ENCODE measurements at regions not wholly inside any gene's neighbourhood (a gene's known extent, or its start where the extent isn't known, plus 50 kb on each side); places are given as distances from the start of the nearest gene placed in this dataset.

DNA sequence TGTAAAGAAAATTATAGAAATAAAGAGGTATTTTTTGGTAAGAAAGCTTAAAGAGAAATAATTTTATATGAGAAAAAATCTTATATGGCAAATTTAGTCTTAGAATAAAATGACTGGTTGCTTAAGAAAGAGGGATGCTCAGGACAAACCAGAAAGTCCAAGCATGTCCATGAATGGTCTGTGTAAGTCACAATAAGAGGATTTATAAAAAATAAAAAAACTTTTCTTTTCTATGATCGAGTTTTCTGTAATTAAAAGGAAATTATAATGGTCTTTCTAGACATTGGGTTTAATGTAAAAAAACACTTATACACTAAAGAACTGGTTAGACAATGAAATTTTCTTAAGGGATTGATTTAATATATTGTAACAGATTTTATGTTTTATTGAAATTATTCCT is 819.6 kb downstream of the TBC1D22A start:
- DNase-seq, result no peak

DNA sequence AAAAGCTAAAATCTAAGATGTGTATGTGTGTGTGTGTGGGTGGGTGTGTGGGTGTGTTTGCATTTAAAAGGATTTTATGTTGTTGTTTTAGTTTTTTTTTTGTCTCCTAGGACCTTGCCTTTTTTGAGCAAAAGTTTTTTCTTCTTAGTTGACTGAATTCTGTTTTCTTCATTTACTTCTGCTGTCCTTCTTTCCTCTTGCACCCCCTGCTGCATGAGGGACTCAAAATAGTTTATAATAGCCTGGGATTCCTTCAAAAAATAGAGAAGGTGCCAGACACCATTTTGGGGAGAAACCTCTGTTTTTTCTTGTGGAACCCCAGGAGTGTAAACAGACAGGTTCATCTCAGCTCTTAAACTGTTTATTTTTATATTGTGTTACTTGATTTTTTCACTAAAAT is 817.7 kb downstream of the TBC1D22A start:
- DNase-seq, result no peak

DNA sequence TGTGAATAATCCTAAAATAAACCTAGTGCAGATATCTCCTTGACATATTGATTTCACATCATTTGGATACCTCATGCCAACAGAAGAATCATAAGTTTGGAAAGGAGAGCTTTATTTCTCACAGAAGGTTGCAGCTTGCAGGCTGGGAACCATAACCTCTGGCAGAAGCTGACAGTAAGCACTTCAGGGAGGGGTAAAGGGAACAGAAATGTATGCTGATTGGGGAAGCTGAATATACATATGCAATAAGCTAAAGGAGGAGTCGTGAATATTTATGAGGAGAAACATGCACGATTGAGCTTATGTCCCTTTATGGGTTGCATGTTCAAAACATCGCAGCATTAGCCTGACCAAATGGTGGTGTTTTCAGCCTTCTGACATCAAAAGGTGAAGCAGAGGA is 814.5 kb downstream of the TBC1D22A start:
- no peak for DNase-seq

DNA sequence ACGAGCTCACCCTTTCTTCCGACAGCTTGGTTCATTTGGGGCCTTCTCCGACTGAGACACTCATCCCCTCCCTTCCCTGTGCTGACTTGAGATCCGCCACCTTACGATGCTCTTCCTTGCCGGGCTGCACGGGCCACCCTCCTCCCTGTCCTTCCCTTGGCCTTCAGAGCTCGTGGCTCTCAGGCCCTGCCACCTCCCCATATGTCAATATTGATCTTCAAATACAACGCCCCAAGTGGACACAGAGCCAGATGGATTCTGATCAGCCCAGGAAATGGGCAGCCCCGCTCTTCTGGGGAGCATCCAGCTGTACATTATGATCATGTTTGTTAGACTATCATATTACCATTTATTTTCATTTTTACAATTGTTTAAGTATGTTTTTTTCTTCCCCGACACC is 812.8 kb downstream of the TBC1D22A start:
- no peak for DNase-seq

DNA sequence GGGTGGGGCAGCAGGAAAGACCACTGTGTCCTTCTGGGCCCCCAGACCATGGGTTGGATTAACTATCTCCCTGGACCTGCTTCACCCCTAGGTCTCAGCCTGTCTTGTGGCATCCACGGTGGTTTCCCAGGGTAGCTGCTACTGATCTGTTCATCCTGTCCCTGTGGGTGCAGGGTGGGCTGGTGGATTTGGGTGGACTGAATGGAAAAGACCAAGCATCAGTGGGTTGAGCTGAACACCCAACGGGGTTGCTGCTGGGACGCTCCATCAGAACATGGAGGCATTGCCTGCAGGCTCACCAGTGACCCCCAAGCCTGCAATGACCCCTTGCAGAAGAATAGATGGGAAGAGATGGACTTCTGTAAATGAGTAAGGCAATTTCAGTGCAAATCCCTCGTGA is 812.1 kb downstream of the TBC1D22A start:
- DNase-seq, result no peak

DNA sequence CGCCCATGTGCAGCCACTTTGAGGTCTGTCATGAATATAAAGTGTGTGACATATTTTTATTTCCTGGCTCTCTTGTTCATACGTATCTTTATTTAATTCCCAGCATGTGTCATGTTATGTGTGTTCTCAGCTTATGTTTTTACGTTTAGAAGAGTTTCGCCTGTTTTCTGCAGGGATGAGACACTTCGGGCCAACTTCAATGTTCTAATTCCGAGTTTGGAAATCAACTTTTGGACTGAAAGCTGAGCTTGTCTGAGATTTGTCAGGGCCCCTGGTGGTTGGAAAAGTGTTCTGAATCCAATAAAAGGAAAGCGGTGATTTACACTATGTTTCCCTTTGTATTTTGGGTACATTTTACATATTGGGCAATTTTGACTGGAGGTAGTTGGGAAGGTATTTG is 810.7 kb downstream of the TBC1D22A start:
- no peak for DNase-seq

DNA sequence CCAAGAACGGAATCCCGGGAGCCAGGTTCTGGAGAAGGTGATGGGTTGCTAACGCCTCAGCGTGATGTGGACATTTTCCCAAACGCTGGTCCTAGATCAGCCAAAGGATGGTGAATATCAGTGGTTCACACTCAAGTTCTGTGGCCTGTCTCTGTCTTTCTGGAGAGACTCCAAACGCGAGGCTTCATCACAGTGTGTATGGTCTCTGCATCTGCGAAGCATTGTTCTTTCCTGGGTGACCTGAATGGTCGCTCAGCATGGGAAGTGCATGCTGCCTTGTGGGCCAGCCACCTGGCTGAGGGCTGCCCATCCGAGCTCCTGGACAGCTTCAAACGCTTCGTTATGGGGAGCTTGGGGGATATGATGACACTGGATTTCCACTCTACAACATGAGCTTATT is 810.0 kb downstream of the TBC1D22A start:
- no peak for DNase-seq

DNA sequence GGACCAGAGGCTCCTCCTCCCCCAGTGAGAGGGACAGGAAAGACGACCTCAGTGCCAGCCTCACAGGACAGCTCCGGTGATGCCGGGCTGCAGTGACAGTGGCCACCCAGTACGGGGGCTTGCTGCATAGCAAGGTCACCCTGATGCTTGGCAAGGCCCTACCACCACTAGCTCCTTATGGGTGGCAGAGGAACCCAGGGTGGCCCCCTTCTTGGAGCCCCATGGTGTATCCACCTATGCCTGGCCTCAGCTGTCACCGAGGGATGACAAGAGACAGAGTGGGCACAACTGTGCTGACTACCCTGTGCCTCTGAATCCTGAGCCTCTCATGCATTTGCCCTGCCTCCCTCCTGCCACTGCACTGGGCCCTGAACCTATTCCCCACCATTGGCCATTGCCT is 809.2 kb downstream of the TBC1D22A start:
- DNase-seq, result no peak

DNA sequence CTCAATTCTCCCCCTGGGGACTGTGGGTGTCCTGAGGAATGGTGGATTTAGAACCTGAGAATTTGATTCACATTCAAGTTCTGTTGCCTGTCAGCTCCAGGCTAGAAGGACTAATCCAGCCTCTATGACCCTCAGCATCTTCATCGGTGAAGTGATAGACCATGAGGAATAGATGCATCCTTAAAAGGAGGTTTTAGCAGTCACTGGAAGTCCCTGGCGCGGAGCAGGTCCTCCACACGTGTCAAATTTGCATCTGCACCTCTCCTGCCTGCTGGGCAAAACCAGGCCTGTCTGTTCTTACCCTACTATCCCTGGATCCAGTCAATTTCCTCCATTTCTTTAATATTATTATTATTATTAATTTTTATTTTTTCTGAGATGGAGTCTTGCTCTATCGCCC is 808.4 kb downstream of the TBC1D22A start:
- DNase-seq, result no peak

DNA sequence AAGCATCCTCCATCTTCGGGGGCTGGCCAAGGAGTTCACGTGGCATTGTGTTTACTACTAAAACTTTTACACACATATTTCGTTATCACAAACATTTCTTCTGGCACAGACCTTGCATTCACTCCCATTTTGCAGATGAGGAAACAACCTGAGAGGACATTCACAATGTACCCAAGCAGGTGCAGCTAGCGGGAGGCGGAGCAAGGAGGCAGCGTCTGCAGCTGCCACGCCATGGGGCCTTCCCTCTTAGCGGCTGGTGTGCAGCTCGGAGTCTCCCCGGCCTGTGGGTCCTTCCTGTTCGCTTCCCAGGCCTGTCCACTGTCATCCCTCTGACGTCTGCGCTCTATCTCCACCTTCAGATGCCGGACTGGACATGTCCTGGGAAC is 807.8 kb downstream of the TBC1D22A start:
- no peak for DNase-seq

DNA sequence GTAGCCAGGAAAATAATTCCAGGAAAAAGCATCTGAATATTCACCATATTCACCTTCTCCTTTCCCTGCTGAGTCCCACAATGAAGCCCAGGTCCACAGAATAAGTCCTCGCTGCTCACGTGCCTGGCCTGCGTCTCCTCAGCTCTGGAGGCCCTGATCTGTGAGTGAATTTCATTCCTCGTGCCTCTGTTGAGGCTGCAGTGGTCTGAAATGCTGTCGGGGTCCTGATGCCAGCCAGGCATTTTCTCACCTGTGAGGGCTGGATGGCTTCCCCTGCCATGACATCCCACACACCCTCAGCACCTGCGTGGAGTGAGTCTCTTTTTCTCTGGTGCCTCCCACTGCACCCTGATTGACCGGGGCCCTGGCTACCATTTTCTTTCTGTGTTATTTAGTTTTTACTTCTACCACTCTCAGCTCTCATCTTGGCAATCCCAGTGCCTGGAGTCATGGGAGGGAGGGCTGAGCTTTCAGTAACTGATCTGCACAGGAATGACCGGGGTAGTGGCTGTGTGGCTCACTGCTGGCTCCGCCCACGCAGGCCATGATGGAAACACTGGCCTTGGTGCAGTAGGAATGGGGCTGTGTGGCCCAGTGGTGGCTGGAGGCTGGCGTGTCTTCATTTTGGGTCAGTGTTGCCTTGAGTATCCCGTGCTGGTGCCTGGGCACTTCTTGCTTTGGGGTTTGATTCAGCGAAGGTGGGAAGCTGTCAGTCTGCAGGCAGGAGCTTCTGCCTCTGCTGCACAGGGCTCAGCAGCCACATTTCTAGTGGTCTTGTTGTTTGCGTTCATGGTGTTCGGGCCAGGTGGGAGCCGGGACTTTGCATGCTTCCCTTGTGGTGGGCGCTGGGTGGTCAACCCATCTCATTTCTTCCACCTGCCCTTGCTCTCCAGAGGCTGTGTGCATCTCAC is 807.2 kb downstream of the TBC1D22A start:
- DNase-seq, result no peak

DNA sequence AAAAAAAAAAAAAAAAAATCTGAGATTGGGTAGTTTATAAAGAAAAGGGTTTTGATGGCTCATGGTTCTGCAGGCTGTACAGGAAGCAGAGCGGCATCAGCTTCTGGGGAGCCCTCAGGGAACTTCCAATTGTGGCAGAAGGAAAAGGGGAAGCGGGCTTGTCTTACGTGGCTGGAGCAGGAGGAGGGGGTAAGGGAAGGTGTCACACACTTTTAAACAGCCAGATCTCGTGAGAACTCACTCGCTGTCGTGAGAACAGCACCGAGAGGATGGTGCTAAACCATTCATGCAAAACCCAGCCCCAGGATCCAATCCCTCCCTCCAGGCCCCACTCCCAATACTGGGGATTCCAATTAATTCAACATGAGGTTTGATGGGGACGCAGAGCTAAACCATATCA is 806.2 kb downstream of the TBC1D22A start:
- no peak for DNase-seq

DNA sequence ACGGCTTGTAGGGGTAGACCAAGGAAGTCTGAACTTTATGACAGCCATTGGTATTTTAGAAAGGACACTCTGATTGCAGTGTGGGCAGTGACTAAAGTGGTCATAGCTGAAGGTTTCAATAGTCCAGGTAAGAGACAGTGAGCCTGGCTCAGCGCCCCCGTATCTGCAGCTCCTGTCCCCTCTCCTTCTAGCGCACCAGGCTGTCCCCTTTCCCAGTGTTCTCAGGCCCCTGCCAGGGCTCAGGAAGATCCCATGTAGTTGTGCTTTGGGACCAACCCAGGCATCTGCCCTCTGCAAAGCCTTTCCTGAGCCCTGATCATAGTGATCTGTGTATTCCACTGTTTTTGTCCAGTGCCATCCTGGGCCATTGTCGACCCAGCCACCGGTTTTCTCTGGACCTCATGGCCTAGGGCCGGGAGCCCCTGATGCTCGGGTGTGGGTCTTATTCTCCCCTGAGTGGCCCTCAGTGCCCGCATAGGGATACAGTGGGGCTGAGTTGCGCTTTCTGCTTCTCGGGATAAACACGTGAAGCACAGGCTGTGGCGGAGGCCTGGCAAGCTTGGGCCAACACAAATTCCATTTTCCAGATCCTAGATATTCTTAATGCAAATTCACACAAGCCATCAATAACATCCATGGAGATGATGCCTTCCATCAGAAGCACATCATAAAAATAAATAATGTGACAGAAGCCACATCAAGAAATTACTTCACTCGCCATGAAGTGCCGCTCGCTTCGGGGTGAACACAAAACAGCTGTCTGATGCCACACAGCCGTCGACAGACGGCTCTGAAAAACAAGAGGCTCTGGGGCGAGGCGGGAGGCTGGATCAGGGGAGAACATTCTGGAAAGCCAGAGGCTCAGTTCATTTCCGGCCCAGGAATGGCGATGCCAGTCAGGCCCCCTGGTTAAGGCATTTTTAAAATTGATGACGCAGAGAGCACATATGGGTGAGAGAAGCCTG is 805.0 kb downstream of the TBC1D22A start:
- no peak for DNase-seq

DNA sequence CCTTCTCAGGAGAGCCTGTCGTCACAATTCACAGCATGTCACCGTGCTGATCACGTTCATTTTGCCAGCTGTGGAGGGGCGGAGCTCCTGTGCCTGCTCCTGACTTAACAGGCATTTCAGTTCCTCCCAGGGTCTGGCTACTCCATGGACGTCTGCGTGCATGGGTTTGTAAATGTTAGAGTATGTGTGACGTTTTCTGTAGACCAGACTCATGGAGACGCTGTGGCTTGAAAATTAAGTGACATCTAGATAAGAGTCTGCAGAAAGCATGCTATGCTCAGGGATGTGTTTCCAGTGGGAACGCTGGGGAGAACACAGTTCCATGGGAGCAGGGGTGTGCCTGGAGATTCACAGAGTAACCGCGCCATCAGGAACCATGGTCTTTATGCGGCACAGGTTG is 804.0 kb downstream of the TBC1D22A start:
- no peak for DNase-seq

DNA sequence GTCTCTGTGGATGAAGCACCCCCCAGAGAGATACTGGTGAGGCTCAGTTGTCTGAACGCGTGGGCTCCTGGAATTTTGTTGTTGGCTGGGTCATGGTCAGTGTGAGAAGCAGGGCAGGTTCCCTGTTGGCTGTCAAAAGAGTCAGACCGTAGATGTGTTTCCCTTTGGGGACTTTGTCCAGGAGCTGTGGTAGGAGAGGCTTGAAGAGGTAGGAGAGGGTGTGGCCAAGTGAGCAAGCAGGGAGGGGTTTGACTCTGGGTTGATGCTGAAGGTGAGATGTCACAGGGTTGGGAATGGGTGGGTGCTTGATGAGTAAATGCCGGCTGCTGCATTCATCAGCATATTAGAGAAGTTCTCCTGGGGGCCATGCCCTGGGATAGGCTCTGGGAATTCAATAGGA is 803.2 kb downstream of the TBC1D22A start:
- DNase-seq, result no peak

DNA sequence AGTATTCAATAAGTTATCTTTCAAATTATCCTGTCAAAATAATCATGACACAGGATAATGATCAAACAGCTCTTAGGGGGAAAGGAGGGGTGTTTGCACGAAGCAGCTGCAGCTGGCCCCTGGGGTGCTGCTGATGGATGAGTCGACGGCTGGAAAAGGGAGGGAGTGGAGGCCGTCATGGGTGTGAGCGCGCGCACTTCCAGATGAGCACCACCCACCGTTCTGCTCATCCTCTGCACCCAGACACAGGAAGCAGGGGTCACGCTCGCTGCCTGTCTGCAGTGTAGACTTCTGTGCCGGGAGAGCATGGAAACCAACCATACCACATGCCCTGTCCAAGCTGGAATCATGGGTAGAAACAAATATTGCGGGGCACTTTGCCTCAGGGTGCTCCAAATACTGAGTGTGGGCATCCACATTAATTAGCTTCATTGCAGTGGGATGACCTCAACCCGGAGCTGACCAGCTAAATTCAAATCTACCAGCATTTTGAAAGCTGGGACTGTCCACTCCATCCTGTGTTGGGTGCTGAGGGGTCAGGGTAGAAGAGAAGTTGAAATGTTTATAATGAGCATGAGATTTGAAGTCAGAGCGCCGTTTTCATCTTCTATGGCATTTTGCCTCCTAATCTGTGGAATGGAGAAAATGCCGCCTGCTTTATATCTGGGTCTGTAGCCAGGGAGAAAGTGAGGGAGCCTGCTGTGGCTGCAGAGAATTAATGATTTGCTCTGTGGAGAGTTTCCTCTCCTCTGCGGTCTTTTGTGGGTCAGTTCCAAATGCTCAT is 802.4 kb downstream of the TBC1D22A start:
- DNase-seq, result no peak

DNA sequence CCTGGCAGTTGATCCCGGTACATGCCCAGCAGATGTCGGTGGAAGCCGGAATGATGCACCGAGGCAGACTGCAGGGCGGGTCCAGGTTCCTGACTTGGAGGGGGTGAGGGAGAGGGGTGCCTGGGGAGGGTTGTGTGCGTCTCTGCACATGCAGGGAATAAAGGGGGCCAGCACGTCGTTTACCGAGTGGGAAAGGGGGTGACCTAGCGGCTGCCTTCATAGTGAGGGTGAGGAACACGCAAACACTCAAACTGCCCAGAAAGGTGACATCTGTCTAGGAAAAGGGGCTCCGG is 801.7 kb downstream of the TBC1D22A start:
- DNase-seq, result no peak

DNA sequence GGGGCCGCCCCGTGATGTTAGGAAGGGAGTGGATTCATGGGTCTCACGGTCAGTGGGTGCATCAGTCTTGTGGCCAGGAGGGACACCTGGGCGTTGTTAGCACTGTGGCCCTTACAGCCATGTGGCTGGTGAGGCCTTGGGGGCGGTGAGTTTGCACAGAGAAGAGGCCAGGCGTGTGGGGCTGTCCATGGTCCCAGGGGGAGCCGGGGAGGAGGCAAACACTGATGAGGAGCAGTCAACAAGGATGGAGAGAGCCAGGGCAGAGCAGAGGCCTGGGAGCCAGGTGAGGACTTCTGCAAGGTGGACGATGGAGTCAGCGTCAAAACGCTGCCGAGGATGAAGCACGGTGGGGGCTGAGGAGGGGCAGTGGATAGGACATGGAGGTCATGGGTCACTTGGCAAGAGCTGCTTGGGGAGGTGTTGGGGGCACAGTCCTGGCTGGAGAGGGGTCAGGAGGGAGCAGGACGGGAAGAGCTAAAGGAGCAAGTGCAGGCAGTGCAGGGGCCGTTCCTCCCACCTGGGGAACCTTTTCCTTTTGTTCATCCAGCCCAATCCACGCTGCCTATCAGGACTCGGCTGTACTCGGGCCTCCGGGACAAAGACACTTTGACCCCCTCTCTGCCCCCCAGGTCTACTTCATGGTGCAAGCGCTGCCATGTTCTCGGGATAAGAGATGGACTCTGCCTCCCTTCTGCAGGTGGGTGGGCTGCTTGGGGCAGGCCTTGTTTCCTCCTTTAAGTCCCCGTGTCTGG is 801.1 kb downstream of the TBC1D22A start:
- DNase-seq, result no peak

DNA sequence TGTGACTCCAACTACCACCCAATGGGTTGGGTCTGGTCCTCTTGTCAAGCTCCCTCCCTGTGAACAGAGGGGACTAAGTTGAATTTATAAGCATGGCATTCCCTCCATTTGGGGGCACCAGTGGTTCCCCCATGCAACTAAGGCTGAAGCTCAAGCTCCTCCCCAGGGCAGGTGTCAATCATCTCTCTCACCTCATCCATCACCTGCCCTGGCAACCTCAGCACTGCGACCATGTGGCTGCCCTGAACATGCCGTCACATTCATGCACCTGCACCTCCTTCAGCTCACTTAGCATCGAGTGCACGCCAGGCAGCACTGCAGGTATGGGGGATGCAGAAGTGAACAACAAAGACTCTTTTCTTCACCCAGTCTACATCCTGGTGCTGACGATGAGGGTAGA is 799.3 kb downstream of the TBC1D22A start:
- DNase-seq, result no peak

DNA sequence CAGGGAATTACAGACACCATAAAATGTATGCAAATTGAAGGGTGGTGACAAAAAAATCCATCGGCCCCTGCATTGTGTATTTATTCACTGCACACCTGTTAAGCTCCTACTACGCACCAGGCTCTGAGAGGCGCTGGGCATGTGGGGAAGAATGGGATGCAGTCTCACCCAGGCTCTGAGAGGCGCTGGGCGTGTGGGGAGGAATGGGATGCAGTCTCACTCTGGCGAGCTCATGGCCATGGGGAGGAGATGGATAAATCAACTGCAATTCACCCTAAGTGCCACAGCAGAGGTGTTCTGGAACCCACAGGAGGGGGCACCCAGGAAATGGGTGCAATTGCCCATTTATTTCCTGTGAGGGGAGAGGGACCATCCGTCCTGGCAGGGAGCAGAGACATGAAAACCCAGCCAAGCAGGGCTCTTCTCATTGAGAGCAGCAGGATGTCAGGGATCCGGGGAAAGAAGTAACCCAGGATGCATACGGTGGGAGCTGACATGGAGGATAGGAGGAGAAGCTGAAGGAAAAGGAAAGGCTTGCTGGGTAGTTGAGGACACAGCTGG is 798.7 kb downstream of the TBC1D22A start:
- no peak for DNase-seq

DNA sequence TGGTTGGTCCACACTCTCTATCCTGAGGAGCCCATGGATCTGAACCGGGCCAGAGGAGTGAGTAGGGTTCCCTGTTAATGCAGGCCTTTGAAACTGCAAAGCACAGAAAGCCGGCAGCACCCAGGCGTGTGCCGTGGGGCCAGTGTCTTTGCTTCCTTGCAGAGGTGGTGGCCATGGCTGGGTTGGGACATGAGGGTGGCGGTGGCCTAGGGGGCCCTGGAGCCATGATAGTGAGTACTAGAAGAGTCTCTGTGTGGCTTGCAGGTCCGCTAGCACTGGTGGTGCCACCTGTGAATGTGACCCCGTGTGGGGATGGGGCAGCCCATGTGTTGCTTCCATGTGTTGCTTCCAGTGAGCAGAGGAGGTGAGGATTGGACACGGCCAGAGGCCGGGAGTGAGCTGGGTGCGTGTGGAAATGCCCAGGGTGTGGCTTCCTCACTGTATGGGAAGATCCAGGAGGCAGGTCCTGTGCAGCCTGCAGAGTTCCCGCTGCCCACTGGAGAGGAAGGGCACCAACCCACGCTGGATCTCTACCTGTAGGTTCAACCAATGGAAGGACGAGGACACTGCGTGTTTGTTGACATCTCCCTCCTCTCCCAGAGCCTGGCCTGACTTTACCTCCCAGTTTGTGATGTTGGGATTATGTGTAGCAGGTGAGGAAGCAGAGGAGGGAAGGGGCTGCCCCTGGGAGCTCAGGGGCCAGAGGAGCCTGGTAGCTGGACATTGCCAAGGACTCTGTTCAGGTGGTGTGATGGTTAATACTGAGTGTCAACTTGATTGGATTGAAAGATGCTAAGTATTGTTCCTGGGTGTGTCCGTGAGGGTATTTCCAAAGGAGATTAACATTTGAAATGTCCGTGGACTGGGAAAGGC is 796.6 kb downstream of the TBC1D22A start:
- DNase-seq, result no peak

Data from amniotic stem cell (primary cell).